K562 (cell line): ENCODE measurements at regions not wholly inside any gene's neighbourhood (a gene's known extent, or its start where the extent isn't known, plus 50 kb on each side); places are given as distances from the start of the nearest gene placed in this dataset.

Experiments
- ATAC-seq: fragments of 200-7000 bp; cut with Tn5 transposase; 3 replicates; pipeline ENCODE4 v1.9.1; 2020; ENCODE audit warnings: moderate library complexity
- BruUV-seq: library from RNA; stranded (reverse); fragments of 400-500 nt; replicated peaks from 2 replicates; lab custom pipeline; 2021; lab: Mats Ljungman, UMichigan
- CTCF ChIA-PET: fragments of 300-600 bp; formaldehyde crosslinking; extraction: SDS; loops from one replicate; lab custom pipeline; 2021; ENCODE audit warnings: low intra/inter-chr PET ratio; lab: Yijun Ruan, JAX
- POLR2A ChIA-PET: fragments of 300-600, 350-650 bp; sonication (Branson Sonifier 250); formaldehyde crosslinking; extraction: SDS; loops from one replicate; lab custom pipeline; 2021; ENCODE audit warnings: antibody characterized with exemption, inconsistent platforms; lab: Yijun Ruan, JAX
- DNase-seq, 4 experiments: peaks; one replicate each; pipeline versions ENCODE4 v3.0.0 to v3.0.0-alpha.2; 2011 to 2018; ENCODE audit warnings: low spot score in 3 of 4, mixed read lengths in 3 of 4; ENCODE audit errors: extremely low read depth in 1 of 4
- FAIRE-seq: peaks from 2 replicates; lab custom pipeline; 2011; peaks lifted over from hg19 to GRCh38; lab: Jason Lieb, UNC
- H2AFZ ChIP-seq: 2 replicates; pipeline ENCODE4 v1.6.0; 2011; ENCODE audit warnings: low read depth, low read length, control low read depth, inconsistent platforms
- H3K27ac ChIP-seq: fragments of 200-600 bp; 3 replicates; pipeline ENCODE4 v1.8.0; 2011; ENCODE audit warnings: low read depth, mild to moderate bottlenecking, control low read depth, inconsistent platforms, low read length, moderate library complexity, mixed read lengths; ENCODE audit errors: extremely low read depth
- H3K27me3 ChIP-seq, 2 experiments: fragments of 300-600 bp in 1 of 2; 2 replicates in 1 of 2; 3 replicates in 1 of 2; pipeline versions ENCODE4 v1.6.0 to v1.8.0; 2011; ENCODE audit warnings: inconsistent platforms in 2 of 2, low read length in 2 of 2, mild to moderate bottlenecking in 1 of 2, mixed read lengths in 1 of 2, moderate library complexity in 1 of 2; ENCODE audit not compliant: control insufficient read depth in 2 of 2, insufficient read depth in 2 of 2
- H3K36me3 ChIP-seq: fragments of 300-600 bp; 3 replicates; pipeline ENCODE4 v1.8.0; 2011; ENCODE audit warnings: mild to moderate bottlenecking, low read length, inconsistent platforms; ENCODE audit not compliant: control insufficient read depth, insufficient read depth
- H3K4me1 ChIP-seq, 2 experiments: fragments of 200-600 bp in 1 of 2; replicated peaks in 1 of 2; 2 replicates in 1 of 2; 3 replicates in 1 of 2; pipeline versions ENCODE4 v1.5.1 to v1.8.0; 2011; ENCODE audit warnings: inconsistent platforms in 2 of 2, low read length in 2 of 2, mild to moderate bottlenecking in 1 of 2, mixed read lengths in 1 of 2, moderate library complexity in 1 of 2; ENCODE audit not compliant: control insufficient read depth in 2 of 2, insufficient read depth in 2 of 2
- H3K4me2 ChIP-seq: 2 replicates; pipeline ENCODE4 v1.6.1; 2011; ENCODE audit warnings: low read length, control low read depth, inconsistent platforms, mixed read lengths; ENCODE audit not compliant: insufficient read depth
- H3K4me3 ChIP-seq: fragments of 200-600 bp; sonication (generic), shearing (Covaris generic); 2 replicates; pipeline ENCODE4 v1.5.1; 2016; ENCODE audit warnings: control low read depth, inconsistent platforms
- H3K79me2 ChIP-seq: fragments of 200-600 bp; 3 replicates; pipeline ENCODE4 v1.8.0; 2011; ENCODE audit warnings: low read length, inconsistent platforms; ENCODE audit not compliant: control insufficient read depth, insufficient read depth
- H3K9ac ChIP-seq, 2 experiments: 2 replicates each; pipeline versions ENCODE4 v1.6.0 to v1.6.1; 2011; ENCODE audit warnings: low read depth in 2 of 2, low read length in 2 of 2, control low read depth in 1 of 2, inconsistent platforms in 1 of 2, mild to moderate bottlenecking in 1 of 2, mixed read lengths in 1 of 2; ENCODE audit not compliant: insufficient read depth in 1 of 2
- H3K9me1 ChIP-seq: one replicate; pipeline ENCODE4 v1.6.0; 2011; ENCODE audit warnings: inconsistent platforms, mild to moderate bottlenecking, low read length, moderate library complexity; ENCODE audit not compliant: control insufficient read depth, insufficient read depth
- H3K9me3 ChIP-seq: replicated peaks from 2 replicates; pipeline ENCODE4 v1.5.1; 2011; ENCODE audit warnings: low read depth, low read length, inconsistent platforms; ENCODE audit not compliant: control insufficient read depth, insufficient read depth
- H4K20me1 ChIP-seq: replicated peaks from 2 replicates; pipeline ENCODE4 v1.6.1; 2011; ENCODE audit warnings: low read length, inconsistent platforms, mixed read lengths; ENCODE audit not compliant: control insufficient read depth, insufficient read depth
- BRD4 ChIP-seq: fragments of 200-600 bp; sonication (generic); IDR thresholded peaks from 2 replicates; pipeline ENCODE4 v1.6.1; 2017; ENCODE audit warnings: inconsistent platforms
- FOXA1 ChIP-seq: fragments of 450-650 bp; IDR thresholded peaks from 2 replicates; pipeline ENCODE4 v1.6.1; 2016; ENCODE audit warnings: mild to moderate bottlenecking, borderline replicate concordance
- KDM1A ChIP-seq, 2 experiments: fragments of 450-650 bp; IDR thresholded peaks; 2 replicates each; pipeline ENCODE4 v1.6.1; 2016; ENCODE audit warnings: mild to moderate bottlenecking in 2 of 2
- PREB ChIP-seq: sonication (generic); formaldehyde crosslinking; IDR thresholded peaks from 2 replicates; pipeline ENCODE4 v1.8.1; 2023; ENCODE audit warnings: mild to moderate bottlenecking, missing genetic modification reagents
- RNF219 ChIP-seq: fragments of 250-450 bp; sonication (Bioruptor Pico); IDR thresholded peaks from 2 replicates; pipeline ENCODE4 v1.5.0; 2022; ENCODE audit warnings: mild to moderate bottlenecking
- ZNF740 ChIP-seq, 3 experiments: fragments of 200-800 bp in 1 of 3; sonication (Bioruptor generic) in 1 of 3; sonication (generic) in 1 of 3; formaldehyde crosslinking in 1 of 3; IDR thresholded peaks; 2 replicates each; pipeline versions ENCODE4 v1.6.1 to v1.8.0; 2016 to 2022; ENCODE audit warnings: mild to moderate bottlenecking in 2 of 3, missing compliant biosample characterization in 2 of 3, missing genetic modification characterization in 2 of 3, missing genetic modification reagents in 1 of 3
- WGBS: fragments of 100-300 bp; shearing (Covaris generic); methylation state at CpG from one replicate; pipeline ENCODE4 v1.1.6; 2016; ENCODE audit warnings: low coverage, mixed read lengths; ENCODE audit not compliant: insufficient coverage; ENCODE audit errors: missing lambda C conversion rate; 5-methylcytosine and 5-hydroxymethylcytosine counted together
- in situ Hi-C: fragments of 300-500 bp; cut with MboI; formaldehyde crosslinking; loops from 4 replicates; pipeline ENCODE4 v1.15.0; 2018; ENCODE audit warnings: inconsistent platforms, mixed read lengths
- intact Hi-C: fragments of 100-400 bp; cut with micrococcal nuclease; formaldehyde crosslinking; loops from 2 replicates; pipeline ENCODE4 v1.14.2; 2022
- TF ChIP-seq, protein P1 (sequence below): fragments of 250-450 bp; sonication (Bioruptor Pico); IDR thresholded peaks from 2 replicates; pipeline ENCODE4 v1.8.0; 2022; ENCODE audit warnings: moderate library complexity, mild to moderate bottlenecking, inconsistent platforms
- TF ChIP-seq, protein P2 (sequence below): fragments of 250-450 bp; sonication (Bioruptor Pico); IDR thresholded peaks from 2 replicates; pipeline ENCODE4 v1.8.0; 2022; ENCODE audit warnings: inconsistent platforms
- TF ChIP-seq, protein P3 (sequence below): sonication (generic); formaldehyde crosslinking; IDR thresholded peaks from 2 replicates; pipeline ENCODE4 v1.8.0; 2023; ENCODE audit warnings: missing genetic modification reagents, mild to moderate bottlenecking, borderline replicate concordance

DNA sequence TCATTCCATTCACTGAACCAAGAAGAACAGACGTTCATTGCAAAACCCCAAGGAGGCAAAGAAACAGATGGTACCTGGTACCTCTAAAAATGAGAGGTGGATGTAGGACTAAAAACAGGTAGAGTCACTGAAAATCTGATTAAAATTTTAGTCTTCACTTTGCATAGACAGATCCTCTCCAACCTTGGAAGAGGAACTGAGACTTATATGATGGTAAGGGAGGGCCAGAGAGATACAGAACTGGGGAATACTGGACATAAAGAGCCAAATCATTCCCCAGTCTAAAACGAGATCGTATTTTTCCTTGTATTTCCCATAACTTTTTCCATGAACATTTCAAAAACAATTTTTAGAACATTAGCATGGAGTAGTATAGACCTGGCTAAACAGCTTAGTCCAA, 59.7 kb upstream of the SPOPL start:
- Histone ChIP-seq H3K4me1 (no peaks in the 10 kb centered on the region), H3K27me3 (no peaks in the 10 kb centered on the region), H3K4me3 (no peak overlapping the region), H3K79me2 (no peaks in the 10 kb centered on the region), H3K9ac (no peak overlapping the region), H3K27ac (no peak overlapping the region), H2AFZ (no peak overlapping the region), H3K36me3 (no peaks in the 10 kb centered on the region), H3K4me2 (no peak overlapping the region), H3K9me3 (no peaks in the 10 kb centered on the region), H3K9me1 (no peaks in the 10 kb centered on the region), H4K20me1 (no peaks in the 10 kb centered on the region)
- ChIA-PET POLR2A (no interaction called here), CTCF (no interaction called here)
- DNase-seq (no peak), ATAC-seq (no peak)
- WGBS: 33% methylated on average over 3 of the region's 3 CpGs
- intact Hi-C loops: no loop called here
- in situ Hi-C loops: no loop called here
- BruUV-seq: no TSS peak
- TF ChIP-seq, protein P1, sequence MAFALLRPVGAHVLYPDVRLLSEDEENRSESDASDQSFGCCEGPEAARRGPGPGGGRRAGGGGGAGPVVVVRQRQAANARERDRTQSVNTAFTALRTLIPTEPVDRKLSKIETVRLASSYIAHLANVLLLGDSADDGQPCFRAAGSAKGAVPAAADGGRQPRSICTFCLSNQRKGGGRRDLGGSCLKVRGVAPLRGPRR: no peak
- TF ChIP-seq ZNF740 (CRISPR knock-in tag; IDR thresholded peaks at IDR 0.05) (no peak), ZNF740 (tag; IDR thresholded peaks at IDR 0.05) (no peak), KDM1A (IDR thresholded peaks at IDR 0.05) (no peak), BRD4 (no peak), RNF219 (CRISPR knock-in tag) (no peak), PREB (CRISPR knock-in tag) (no peak), FOXA1 (no peak)
- TF ChIP-seq, protein P2, sequence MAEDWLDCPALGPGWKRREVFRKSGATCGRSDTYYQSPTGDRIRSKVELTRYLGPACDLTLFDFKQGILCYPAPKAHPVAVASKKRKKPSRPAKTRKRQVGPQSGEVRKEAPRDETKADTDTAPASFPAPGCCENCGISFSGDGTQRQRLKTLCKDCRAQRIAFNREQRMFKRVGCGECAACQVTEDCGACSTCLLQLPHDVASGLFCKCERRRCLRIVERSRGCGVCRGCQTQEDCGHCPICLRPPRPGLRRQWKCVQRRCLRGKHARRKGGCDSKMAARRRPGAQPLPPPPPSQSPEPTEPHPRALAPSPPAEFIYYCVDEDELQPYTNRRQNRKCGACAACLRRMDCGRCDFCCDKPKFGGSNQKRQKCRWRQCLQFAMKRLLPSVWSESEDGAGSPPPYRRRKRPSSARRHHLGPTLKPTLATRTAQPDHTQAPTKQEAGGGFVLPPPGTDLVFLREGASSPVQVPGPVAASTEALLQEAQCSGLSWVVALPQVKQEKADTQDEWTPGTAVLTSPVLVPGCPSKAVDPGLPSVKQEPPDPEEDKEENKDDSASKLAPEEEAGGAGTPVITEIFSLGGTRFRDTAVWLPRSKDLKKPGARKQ (CRISPR knock-in tag): no peak
- TF ChIP-seq, protein P3, sequence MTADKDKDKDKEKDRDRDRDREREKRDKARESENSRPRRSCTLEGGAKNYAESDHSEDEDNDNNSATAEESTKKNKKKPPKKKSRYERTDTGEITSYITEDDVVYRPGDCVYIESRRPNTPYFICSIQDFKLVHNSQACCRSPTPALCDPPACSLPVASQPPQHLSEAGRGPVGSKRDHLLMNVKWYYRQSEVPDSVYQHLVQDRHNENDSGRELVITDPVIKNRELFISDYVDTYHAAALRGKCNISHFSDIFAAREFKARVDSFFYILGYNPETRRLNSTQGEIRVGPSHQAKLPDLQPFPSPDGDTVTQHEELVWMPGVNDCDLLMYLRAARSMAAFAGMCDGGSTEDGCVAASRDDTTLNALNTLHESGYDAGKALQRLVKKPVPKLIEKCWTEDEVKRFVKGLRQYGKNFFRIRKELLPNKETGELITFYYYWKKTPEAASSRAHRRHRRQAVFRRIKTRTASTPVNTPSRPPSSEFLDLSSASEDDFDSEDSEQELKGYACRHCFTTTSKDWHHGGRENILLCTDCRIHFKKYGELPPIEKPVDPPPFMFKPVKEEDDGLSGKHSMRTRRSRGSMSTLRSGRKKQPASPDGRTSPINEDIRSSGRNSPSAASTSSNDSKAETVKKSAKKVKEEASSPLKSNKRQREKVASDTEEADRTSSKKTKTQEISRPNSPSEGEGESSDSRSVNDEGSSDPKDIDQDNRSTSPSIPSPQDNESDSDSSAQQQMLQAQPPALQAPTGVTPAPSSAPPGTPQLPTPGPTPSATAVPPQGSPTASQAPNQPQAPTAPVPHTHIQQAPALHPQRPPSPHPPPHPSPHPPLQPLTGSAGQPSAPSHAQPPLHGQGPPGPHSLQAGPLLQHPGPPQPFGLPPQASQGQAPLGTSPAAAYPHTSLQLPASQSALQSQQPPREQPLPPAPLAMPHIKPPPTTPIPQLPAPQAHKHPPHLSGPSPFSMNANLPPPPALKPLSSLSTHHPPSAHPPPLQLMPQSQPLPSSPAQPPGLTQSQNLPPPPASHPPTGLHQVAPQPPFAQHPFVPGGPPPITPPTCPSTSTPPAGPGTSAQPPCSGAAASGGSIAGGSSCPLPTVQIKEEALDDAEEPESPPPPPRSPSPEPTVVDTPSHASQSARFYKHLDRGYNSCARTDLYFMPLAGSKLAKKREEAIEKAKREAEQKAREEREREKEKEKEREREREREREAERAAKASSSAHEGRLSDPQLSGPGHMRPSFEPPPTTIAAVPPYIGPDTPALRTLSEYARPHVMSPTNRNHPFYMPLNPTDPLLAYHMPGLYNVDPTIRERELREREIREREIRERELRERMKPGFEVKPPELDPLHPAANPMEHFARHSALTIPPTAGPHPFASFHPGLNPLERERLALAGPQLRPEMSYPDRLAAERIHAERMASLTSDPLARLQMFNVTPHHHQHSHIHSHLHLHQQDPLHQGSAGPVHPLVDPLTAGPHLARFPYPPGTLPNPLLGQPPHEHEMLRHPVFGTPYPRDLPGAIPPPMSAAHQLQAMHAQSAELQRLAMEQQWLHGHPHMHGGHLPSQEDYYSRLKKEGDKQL (CRISPR knock-in tag): no peak
- TF ChIP-seq, all 486 proteins: peak for 0
- FAIRE-seq: no peak
